OCI-LY3 (cell line): ENCODE measurements at regions not wholly inside any gene's neighbourhood (a gene's known extent, or its start where the extent isn't known, plus 50 kb on each side); places are given as distances from the start of the nearest gene placed in this dataset.

ENCODE experiments used
- H2AFZ ChIP-seq: fragments of 200-600, 300-600 bp; shearing (Covaris generic); 2 replicates; pipeline ENCODE4 v1.6.0; 2014; ENCODE audit warnings: antibody characterized with exemption, low read depth, low read length
- H3K27ac ChIP-seq: fragments of 200-600, 300-600 bp; sonication (generic); 2 replicates; pipeline ENCODE4 v1.5.1; 2014; ENCODE audit warnings: mild to moderate bottlenecking, low read length, moderate library complexity, mixed read lengths
- H3K27me3 ChIP-seq: fragments of 200-600, 300-600 bp; sonication (generic); 2 replicates; pipeline ENCODE4 v1.6.1; 2014; ENCODE audit warnings: low read depth, low read length, mixed read lengths
- H3K36me3 ChIP-seq: fragments of 200-600, 300-600 bp; sonication (generic); replicated peaks from 2 replicates; pipeline ENCODE3; 2014; ENCODE audit warnings: low read depth, low read length, mixed read lengths
- H3K4me1 ChIP-seq: fragments of 300-600, 200-600 bp; sonication (generic); 2 replicates; pipeline ENCODE4 v1.6.1; 2014; ENCODE audit warnings: low read length, mixed read lengths
- H3K4me2 ChIP-seq: fragments of 200-600, 300-600 bp; sonication (generic); 2 replicates; pipeline ENCODE4 v1.6.1; 2014; ENCODE audit warnings: low read length, mixed read lengths
- H3K4me3 ChIP-seq: fragments of 300-600, 200-600 bp; sonication (generic); 2 replicates; pipeline ENCODE4 v1.5.1; 2014; ENCODE audit warnings: antibody characterized with exemption, mild to moderate bottlenecking, low read length, moderate library complexity
- H3K79me2 ChIP-seq: fragments of 300-600, 200-600 bp; shearing (Covaris generic); 2 replicates; pipeline ENCODE4 v1.6.1; 2014; ENCODE audit warnings: mild to moderate bottlenecking, low read length, mixed read lengths
- H3K9ac ChIP-seq: fragments of 300-600, 200-600 bp; shearing (Covaris generic); 2 replicates; pipeline ENCODE4 v1.6.0; 2014; ENCODE audit warnings: mild to moderate bottlenecking, low read length, moderate library complexity
- H3K9me3 ChIP-seq: fragments of 200-600, 300-600 bp; shearing (Covaris generic); 2 replicates; pipeline ENCODE4 v1.6.1; 2014; ENCODE audit warnings: low read length, mixed read lengths; ENCODE audit not compliant: insufficient read depth
- H4K20me1 ChIP-seq: fragments of 200-600, 300-600 bp; sonication (generic); 2 replicates; pipeline ENCODE4 v1.6.1; 2016; ENCODE audit warnings: low read length, mixed read lengths; ENCODE audit not compliant: insufficient read depth
- CTCF ChIP-seq: fragments of 200-600, 300-600 bp; sonication (generic); IDR thresholded peaks from 2 replicates; pipeline ENCODE4 v1.5.1; 2014; ENCODE audit warnings: antibody characterized with exemption, low read length, low read depth
- EZH2phosphoT487 ChIP-seq: fragments of 200-600 bp; shearing (Covaris generic); IDR thresholded peaks from 2 replicates; pipeline ENCODE4 v1.6.1; 2018; ENCODE audit warnings: antibody characterized with exemption, mixed run types, low read depth

- no peaks in the 10 kb centered on the region for H3K79me2 ChIP-seq
- H2AFZ ChIP-seq: no peak overlapping the region
- TF ChIP-seq EZH2phosphoT487 (no peak), CTCF (no peak)
- no peaks in the 10 kb centered on the region for H4K20me1 ChIP-seq
- no peaks in the 10 kb centered on the region for H3K4me1 ChIP-seq
- no peak overlapping the region for H3K4me3 ChIP-seq
- H3K27me3 ChIP-seq: no peaks in the 10 kb centered on the region
- H3K9ac ChIP-seq: no peak overlapping the region
- no peaks in the 10 kb centered on the region for H3K36me3 ChIP-seq
- no peak overlapping the region for H3K27ac ChIP-seq
- no peaks in the 10 kb centered on the region for H3K9me3 ChIP-seq
- no peak overlapping the region for H3K4me2 ChIP-seq
Observed at GRCh38 chr13:87452281-87452680, 218.9 kb upstream of the SLITRK5 start.

GRCh38 chr13:87453244-87453643 lies 217.9 kb upstream of the SLITRK5 start:
- TF ChIP-seq EZH2phosphoT487: no peak
- TF ChIP-seq CTCF: no peak
- H3K4me3 ChIP-seq: no peak overlapping the region
- no peaks in the 10 kb centered on the region for H3K36me3 ChIP-seq
- H2AFZ ChIP-seq: no peak overlapping the region
- H3K27ac ChIP-seq: no peak overlapping the region
- H3K4me2 ChIP-seq: no peak overlapping the region
- H3K9ac ChIP-seq: no peak overlapping the region
- H3K9me3 ChIP-seq: no peaks in the 10 kb centered on the region
- no peaks in the 10 kb centered on the region for H3K79me2 ChIP-seq
- H4K20me1 ChIP-seq: no peaks in the 10 kb centered on the region
- no peaks in the 10 kb centered on the region for H3K27me3 ChIP-seq
- no peaks in the 10 kb centered on the region for H3K4me1 ChIP-seq

- H3K4me3 ChIP-seq: no peak overlapping the region
- no peaks in the 10 kb centered on the region for H3K9me3 ChIP-seq
- no peak overlapping the region for H3K4me2 ChIP-seq
- no peaks in the 10 kb centered on the region for H3K4me1 ChIP-seq
- H3K9ac ChIP-seq: no peak overlapping the region
- H3K27me3 ChIP-seq: no peaks in the 10 kb centered on the region
- no peak overlapping the region for H2AFZ ChIP-seq
- no peaks in the 10 kb centered on the region for H3K79me2 ChIP-seq
- no peak for TF ChIP-seq CTCF
- TF ChIP-seq EZH2phosphoT487: no peak
- no peaks in the 10 kb centered on the region for H3K36me3 ChIP-seq
- H3K27ac ChIP-seq: no peak overlapping the region
- no peaks in the 10 kb centered on the region for H4K20me1 ChIP-seq
Observed at GRCh38 chr13:87459419-87459818, 211.8 kb upstream of the SLITRK5 start.

GRCh38 chr13:87497426-87497825 lies 173.7 kb upstream of the SLITRK5 start:
- no peak overlapping the region for H2AFZ ChIP-seq

More at GRCh38 chr13:87497426-87497825, 173.7 kb upstream of the SLITRK5 start:
- Histone ChIP-seq H3K79me2 (no peaks in the 10 kb centered on the region), H3K9ac (no peak overlapping the region), H4K20me1 (no peaks in the 10 kb centered on the region), H3K36me3 (no peaks in the 10 kb centered on the region), H3K4me1 (no peaks in the 10 kb centered on the region), H3K27ac (no peak overlapping the region), H3K27me3 (no peaks in the 10 kb centered on the region), H3K4me3 (no peak overlapping the region), H3K9me3 (no peaks in the 10 kb centered on the region), H3K4me2 (no peak overlapping the region)
- TF ChIP-seq CTCF (no peak), EZH2phosphoT487 (no peak)
